K562 (cell line): ENCODE measurements at regions not wholly inside any gene's neighbourhood (a gene's known extent, or its start where the extent isn't known, plus 50 kb on each side); places are given as distances from the start of the nearest gene placed in this dataset.

Source experiments
- ATAC-seq: fragments of 200-7000 bp; cut with Tn5 transposase; 3 replicates; pipeline ENCODE4 v1.9.1; 2020; ENCODE audit warnings: moderate library complexity
- BruUV-seq: library from RNA; stranded (reverse); fragments of 400-500 nt; replicated peaks from 2 replicates; lab custom pipeline; 2021; lab: Mats Ljungman, UMichigan
- CTCF ChIA-PET: fragments of 300-600 bp; formaldehyde crosslinking; extraction: SDS; loops from one replicate; lab custom pipeline; 2021; ENCODE audit warnings: low intra/inter-chr PET ratio; lab: Yijun Ruan, JAX
- POLR2A ChIA-PET: fragments of 300-600, 350-650 bp; sonication (Branson Sonifier 250); formaldehyde crosslinking; extraction: SDS; loops from one replicate; lab custom pipeline; 2021; ENCODE audit warnings: antibody characterized with exemption, inconsistent platforms; lab: Yijun Ruan, JAX
- DNase-seq, 4 experiments: peaks; one replicate each; pipeline versions ENCODE4 v3.0.0 to v3.0.0-alpha.2; 2011 to 2018; ENCODE audit warnings: low spot score in 3 of 4, mixed read lengths in 3 of 4; ENCODE audit errors: extremely low read depth in 1 of 4
- FAIRE-seq: peaks from 2 replicates; lab custom pipeline; 2011; peaks lifted over from hg19 to GRCh38; lab: Jason Lieb, UNC
- H2AFZ ChIP-seq: 2 replicates; pipeline ENCODE4 v1.6.0; 2011; ENCODE audit warnings: low read depth, low read length, control low read depth, inconsistent platforms
- H3K27ac ChIP-seq: fragments of 200-600 bp; 3 replicates; pipeline ENCODE4 v1.8.0; 2011; ENCODE audit warnings: low read depth, mild to moderate bottlenecking, control low read depth, inconsistent platforms, low read length, moderate library complexity, mixed read lengths; ENCODE audit errors: extremely low read depth
- H3K27me3 ChIP-seq, 2 experiments: fragments of 300-600 bp in 1 of 2; 2 replicates in 1 of 2; 3 replicates in 1 of 2; pipeline versions ENCODE4 v1.6.0 to v1.8.0; 2011; ENCODE audit warnings: inconsistent platforms in 2 of 2, low read length in 2 of 2, mild to moderate bottlenecking in 1 of 2, mixed read lengths in 1 of 2, moderate library complexity in 1 of 2; ENCODE audit not compliant: control insufficient read depth in 2 of 2, insufficient read depth in 2 of 2
- H3K36me3 ChIP-seq: fragments of 300-600 bp; 3 replicates; pipeline ENCODE4 v1.8.0; 2011; ENCODE audit warnings: mild to moderate bottlenecking, low read length, inconsistent platforms; ENCODE audit not compliant: control insufficient read depth, insufficient read depth
- H3K4me1 ChIP-seq, 2 experiments: fragments of 200-600 bp in 1 of 2; replicated peaks in 1 of 2; 2 replicates in 1 of 2; 3 replicates in 1 of 2; pipeline versions ENCODE4 v1.5.1 to v1.8.0; 2011; ENCODE audit warnings: inconsistent platforms in 2 of 2, low read length in 2 of 2, mild to moderate bottlenecking in 1 of 2, mixed read lengths in 1 of 2, moderate library complexity in 1 of 2; ENCODE audit not compliant: control insufficient read depth in 2 of 2, insufficient read depth in 2 of 2
- H3K4me2 ChIP-seq: 2 replicates; pipeline ENCODE4 v1.6.1; 2011; ENCODE audit warnings: low read length, control low read depth, inconsistent platforms, mixed read lengths; ENCODE audit not compliant: insufficient read depth
- H3K4me3 ChIP-seq: fragments of 200-600 bp; sonication (generic), shearing (Covaris generic); 2 replicates; pipeline ENCODE4 v1.5.1; 2016; ENCODE audit warnings: control low read depth, inconsistent platforms
- H3K79me2 ChIP-seq: fragments of 200-600 bp; 3 replicates; pipeline ENCODE4 v1.8.0; 2011; ENCODE audit warnings: low read length, inconsistent platforms; ENCODE audit not compliant: control insufficient read depth, insufficient read depth
- H3K9ac ChIP-seq, 2 experiments: 2 replicates each; pipeline versions ENCODE4 v1.6.0 to v1.6.1; 2011; ENCODE audit warnings: low read depth in 2 of 2, low read length in 2 of 2, control low read depth in 1 of 2, inconsistent platforms in 1 of 2, mild to moderate bottlenecking in 1 of 2, mixed read lengths in 1 of 2; ENCODE audit not compliant: insufficient read depth in 1 of 2
- H3K9me1 ChIP-seq: one replicate; pipeline ENCODE4 v1.6.0; 2011; ENCODE audit warnings: inconsistent platforms, mild to moderate bottlenecking, low read length, moderate library complexity; ENCODE audit not compliant: control insufficient read depth, insufficient read depth
- H3K9me3 ChIP-seq: replicated peaks from 2 replicates; pipeline ENCODE4 v1.5.1; 2011; ENCODE audit warnings: low read depth, low read length, inconsistent platforms; ENCODE audit not compliant: control insufficient read depth, insufficient read depth
- H4K20me1 ChIP-seq: replicated peaks from 2 replicates; pipeline ENCODE4 v1.6.1; 2011; ENCODE audit warnings: low read length, inconsistent platforms, mixed read lengths; ENCODE audit not compliant: control insufficient read depth, insufficient read depth
- ARHGAP35 ChIP-seq: fragments of 450-650 bp; IDR thresholded peaks from 2 replicates; pipeline ENCODE4 v1.6.1; 2018; ENCODE audit not compliant: partially characterized antibody
- BRCA1 ChIP-seq, 2 experiments: fragments of 450-650 bp in 1 of 2; sonication (generic) in 1 of 2; formaldehyde crosslinking in 1 of 2; IDR thresholded peaks; 2 replicates each; pipeline versions ENCODE4 v1.5.0 to v1.6.1; 2017 to 2020; ENCODE audit warnings: mild to moderate bottlenecking in 1 of 2, missing genetic modification reagents in 1 of 2
- POU5F1 ChIP-seq: fragments of 150-350 bp; IDR thresholded peaks from 2 replicates; pipeline ENCODE4 v1.6.1; 2014; ENCODE audit warnings: borderline replicate concordance, low read length, low read depth, mild to moderate bottlenecking; ENCODE audit not compliant: partially characterized antibody
- RBBP5 ChIP-seq: fragments of 200-600 bp; sonication (generic); IDR thresholded peaks from 2 replicates; pipeline ENCODE4 v1.6.1; 2012; ENCODE audit warnings: borderline replicate concordance, mild to moderate bottlenecking, low read length, control low read depth, inconsistent platforms; ENCODE audit not compliant: insufficient read depth, poor library complexity, severe bottlenecking
- WGBS: fragments of 100-300 bp; shearing (Covaris generic); methylation state at CpG from one replicate; pipeline ENCODE4 v1.1.6; 2016; ENCODE audit warnings: low coverage, mixed read lengths; ENCODE audit not compliant: insufficient coverage; ENCODE audit errors: missing lambda C conversion rate; 5-methylcytosine and 5-hydroxymethylcytosine counted together
- in situ Hi-C: fragments of 300-500 bp; cut with MboI; formaldehyde crosslinking; loops from 4 replicates; pipeline ENCODE4 v1.15.0; 2018; ENCODE audit warnings: inconsistent platforms, mixed read lengths
- intact Hi-C: fragments of 100-400 bp; cut with micrococcal nuclease; formaldehyde crosslinking; loops from 2 replicates; pipeline ENCODE4 v1.14.2; 2022
- TF ChIP-seq, protein P1 (sequence below): sonication (generic); formaldehyde crosslinking; IDR thresholded peaks from 2 replicates; pipeline ENCODE4 v1.8.1; 2023; ENCODE audit warnings: mild to moderate bottlenecking, missing genetic modification reagents, moderate library complexity
- TF ChIP-seq, protein P2 (sequence below): sonication (generic); formaldehyde crosslinking; IDR thresholded peaks from 2 replicates; pipeline ENCODE4 v1.5.0; 2020; ENCODE audit warnings: missing genetic modification reagents

DNA sequence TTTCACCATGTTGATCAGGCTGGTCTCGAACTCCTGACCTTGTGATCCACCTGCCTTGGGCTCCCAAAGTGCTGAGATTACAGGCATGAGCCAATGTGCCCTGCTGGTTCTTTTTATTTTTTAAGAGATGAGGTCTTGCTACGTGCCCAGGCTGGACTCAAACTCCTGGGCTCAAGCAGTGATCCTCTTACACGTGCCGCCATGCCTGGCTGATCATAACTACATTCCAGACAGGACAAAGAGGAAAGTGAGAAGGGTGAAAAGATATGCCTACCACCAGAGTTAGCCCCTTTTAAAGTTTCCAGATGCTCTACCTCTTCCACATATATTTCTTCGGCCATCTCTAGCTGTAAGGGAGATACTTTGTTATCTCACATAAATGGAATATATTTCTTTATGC is 79.7 kb upstream of the SOX13 start:
- no TSS peak for BruUV-seq
- no peaks in the 10 kb centered on the region for H4K20me1 ChIP-seq
- in situ Hi-C loops (no loop called here), intact Hi-C loops (loop anchor here (10.0 kb wide), 1 partner anchor 118 kb away; no protein-coding TSS in a partner anchor)
- 5% methylated on average over 5 of the region's 5 CpGs for WGBS
- ChIA-PET POLR2A (no interaction called here), CTCF (no interaction called here)
- FAIRE-seq = no peak
- no peak overlapping the region for H2AFZ ChIP-seq
- H3K4me3 ChIP-seq = no peak overlapping the region
- H3K79me2 ChIP-seq = no peaks in the 10 kb centered on the region
- H3K27me3 ChIP-seq = peaks cover 10 to 21% of the 10 kb centered on the region in 2 experiments; a peak in 4 of 5 replicates
- no peak for ATAC-seq
- H3K36me3 ChIP-seq = no peaks in the 10 kb centered on the region
- no peak overlapping the region for H3K9ac ChIP-seq
- H3K9me1 ChIP-seq = no peaks in the 10 kb centered on the region
- TF ChIP-seq, protein P1, sequence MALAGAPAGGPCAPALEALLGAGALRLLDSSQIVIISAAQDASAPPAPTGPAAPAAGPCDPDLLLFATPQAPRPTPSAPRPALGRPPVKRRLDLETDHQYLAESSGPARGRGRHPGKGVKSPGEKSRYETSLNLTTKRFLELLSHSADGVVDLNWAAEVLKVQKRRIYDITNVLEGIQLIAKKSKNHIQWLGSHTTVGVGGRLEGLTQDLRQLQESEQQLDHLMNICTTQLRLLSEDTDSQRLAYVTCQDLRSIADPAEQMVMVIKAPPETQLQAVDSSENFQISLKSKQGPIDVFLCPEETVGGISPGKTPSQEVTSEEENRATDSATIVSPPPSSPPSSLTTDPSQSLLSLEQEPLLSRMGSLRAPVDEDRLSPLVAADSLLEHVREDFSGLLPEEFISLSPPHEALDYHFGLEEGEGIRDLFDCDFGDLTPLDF (CRISPR knock-in tag) = no peak
- TF ChIP-seq POU5F1 (no peak), ARHGAP35 (no peak), BRCA1 (IDR thresholded peaks at IDR 0.05) (no peak), BRCA1 (CRISPR knock-in tag; IDR thresholded peaks at IDR 0.05) (no peak), RBBP5 (no peak)
- TF ChIP-seq, protein P2, sequence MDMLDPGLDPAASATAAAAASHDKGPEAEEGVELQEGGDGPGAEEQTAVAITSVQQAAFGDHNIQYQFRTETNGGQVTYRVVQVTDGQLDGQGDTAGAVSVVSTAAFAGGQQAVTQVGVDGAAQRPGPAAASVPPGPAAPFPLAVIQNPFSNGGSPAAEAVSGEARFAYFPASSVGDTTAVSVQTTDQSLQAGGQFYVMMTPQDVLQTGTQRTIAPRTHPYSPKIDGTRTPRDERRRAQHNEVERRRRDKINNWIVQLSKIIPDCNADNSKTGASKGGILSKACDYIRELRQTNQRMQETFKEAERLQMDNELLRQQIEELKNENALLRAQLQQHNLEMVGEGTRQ = no peak
- H3K4me2 ChIP-seq = no peak overlapping the region
- H3K9me3 ChIP-seq = no peaks in the 10 kb centered on the region
- DNase-seq = no peak
- H3K4me1 ChIP-seq = no peaks in the 10 kb centered on the region
- no peak overlapping the region for H3K27ac ChIP-seq
